SU-DHL-6 (cell line): ENCODE measurements at regions not wholly inside any gene's neighbourhood (a gene's known extent, or its start where the extent isn't known, plus 50 kb on each side); places are given as distances from the start of the nearest gene placed in this dataset.

Experiments
- CTCF ChIP-seq: fragments of 200-600 bp; sonication (generic); IDR thresholded peaks from one replicate; pipeline ENCODE4 v1.5.1; 2017; ENCODE audit warnings: antibody characterized with exemption, mild to moderate bottlenecking, low read length, moderate library complexity; ENCODE audit not compliant: insufficient read depth, poor library complexity, severe bottlenecking
- EZH2phosphoT487 ChIP-seq: fragments of 200-600 bp; sonication (generic), shearing (Covaris generic); conservative IDR thresholded peaks from 2 replicates; pipeline ENCODE4 v1.6.1; 2018; ENCODE audit warnings: mild to moderate bottlenecking, antibody characterized with exemption, low read length, moderate library complexity, mixed read lengths

GRCh38 chr9:28073270-28073669 is 500.0 kb upstream of the C9orf72 start:
- no peak for TF ChIP-seq CTCF
- TF ChIP-seq EZH2phosphoT487 = no peak
